HCT116 (cell line): ENCODE measurements at regions not wholly inside any gene's neighbourhood (a gene's known extent, or its start where the extent isn't known, plus 50 kb on each side); places are given as distances from the start of the nearest gene placed in this dataset.
A peak's percentile ranks its signal among the peaks of the same experiment; 100 is the strongest.

Experiments used
- ATAC-seq: fragments of 200-7000 bp; cut with Tn5 transposase; 2 replicates; pipeline ENCODE4 v1.9.1; 2020; ENCODE audit warnings: mild to moderate bottlenecking, moderate library complexity
- BruUV-seq: library from RNA; stranded (reverse); fragments of 400-500 nt; replicated peaks from 2 replicates; lab custom pipeline; 2021; lab: Mats Ljungman, UMichigan
- CTCF ChIA-PET: fragments of 300-600 bp; sonication (Branson Sonifier 250); formaldehyde crosslinking; loops from one replicate; lab custom pipeline; 2021; ENCODE audit warnings: antibody characterized with exemption; lab: Charles Lee
- POLR2A ChIA-PET: fragments of 300-600, 350-600 bp; sonication (Branson Sonifier 250); formaldehyde crosslinking; loops from one replicate; lab custom pipeline; 2021; ENCODE audit warnings: antibody characterized with exemption; lab: Charles Lee
- RAD21 ChIA-PET, 2 experiments: fragments of 300-600 bp; sonication (Branson Sonifier 250); formaldehyde crosslinking; loops; one replicate each; lab custom pipeline; 2023; ENCODE audit warnings: low total read pairs in 2 of 2; ENCODE audit not compliant: uncharacterized antibody in 2 of 2, unreplicated experiment in 2 of 2, low non-redundant PET in 1 of 2; lab: Charles Lee
- DNase-seq: peaks from one replicate; pipeline ENCODE4 v3.0.0-alpha.2; 2010; ENCODE audit warnings: low read depth, low spot score
- H2AFZ ChIP-seq: fragments of 200-600 bp; shearing (Covaris generic), sonication (generic); 2 replicates; pipeline ENCODE4 v1.6.1; 2017; ENCODE audit warnings: low read depth, mixed run types, mixed read lengths, antibody characterized with exemption, low read length; ENCODE audit not compliant: poor library complexity, severe bottlenecking
- H3K27ac ChIP-seq: 2 replicates; pipeline ENCODE4 v1.5.1; 2012; ENCODE audit warnings: low read depth, low read length
- H3K27me3 ChIP-seq: fragments of 200-600 bp; sonication (generic); 2 replicates; pipeline ENCODE4 v1.6.1; 2016; ENCODE audit warnings: mixed run types, low read length, mixed read lengths; ENCODE audit not compliant: insufficient read depth
- H3K36me3 ChIP-seq, 2 experiments: fragments of 200-500 bp in 1 of 2; fragments of 200-600 bp in 1 of 2; sonication (Bioruptor generic) in 1 of 2; sonication (generic) in 1 of 2; 2 replicates each; pipeline versions ENCODE4 v1.5.1 to v1.6.1; 2014 to 2016; ENCODE audit warnings: low read length in 2 of 2, inconsistent platforms in 1 of 2, mixed read lengths in 1 of 2, mixed run types in 1 of 2; ENCODE audit not compliant: insufficient read depth in 2 of 2, control insufficient read depth in 1 of 2
- H3K4me1 ChIP-seq, 2 experiments: fragments of 200-600 bp in 1 of 2; sonication (generic) in 1 of 2; 2 replicates each; pipeline versions ENCODE4 v1.5.1 to v1.6.1; 2012 to 2017; ENCODE audit warnings: low read length in 2 of 2, inconsistent platforms in 1 of 2, mild to moderate bottlenecking in 1 of 2, mixed read lengths in 1 of 2, mixed run types in 1 of 2, moderate library complexity in 1 of 2; ENCODE audit not compliant: insufficient read depth in 2 of 2, control insufficient read depth in 1 of 2
- H3K4me2 ChIP-seq: fragments of 200-600 bp; sonication (generic); 2 replicates; pipeline ENCODE4 v1.6.1; 2017; ENCODE audit warnings: mixed run types, low read length, mixed read lengths
- H3K4me3 ChIP-seq, 2 experiments: fragments of 200-600 bp in 1 of 2; sonication (generic) in 1 of 2; replicated peaks in 1 of 2; 2 replicates each; pipeline ENCODE4 v1.5.1; 2011 to 2016; ENCODE audit warnings: low read length in 2 of 2, control low read depth in 1 of 2, low read depth in 1 of 2, mild to moderate bottlenecking in 1 of 2, mixed read lengths in 1 of 2, mixed run types in 1 of 2
- H3K79me2 ChIP-seq: fragments of 200-600 bp; sonication (generic); 2 replicates; pipeline ENCODE4 v1.6.1; 2017; ENCODE audit warnings: mild to moderate bottlenecking, mixed run types, low read length, moderate library complexity, mixed read lengths; ENCODE audit not compliant: insufficient read depth
- H3K9ac ChIP-seq: fragments of 200-600 bp; sonication (generic); 2 replicates; pipeline ENCODE4 v1.6.1; 2016; ENCODE audit warnings: low read length, mixed read lengths
- H3K9me2 ChIP-seq: fragments of 200-600 bp; sonication (generic), shearing (Covaris generic); 2 replicates; pipeline ENCODE4 v1.6.1; 2017; ENCODE audit warnings: mixed run types, mild to moderate bottlenecking, moderate library complexity; ENCODE audit not compliant: insufficient read depth
- H3K9me3 ChIP-seq, 2 experiments: fragments of 200-500 bp in 1 of 2; fragments of 200-600 bp in 1 of 2; sonication (Bioruptor generic) in 1 of 2; sonication (generic) in 1 of 2; 2 replicates each; pipeline ENCODE4 v1.6.1; 2014 to 2017; ENCODE audit warnings: low read length in 2 of 2, mixed read lengths in 2 of 2, inconsistent platforms in 1 of 2, low read depth in 1 of 2, mild to moderate bottlenecking in 1 of 2, mixed run types in 1 of 2, moderate library complexity in 1 of 2; ENCODE audit not compliant: control insufficient read depth in 1 of 2, insufficient read depth in 1 of 2
- H4K20me1 ChIP-seq: fragments of 200-600 bp; sonication (generic), shearing (Covaris generic); 2 replicates; pipeline ENCODE4 v1.6.1; 2017; ENCODE audit warnings: mixed run types, mild to moderate bottlenecking, moderate library complexity; ENCODE audit not compliant: insufficient read depth
- CEBPB ChIP-seq: IDR thresholded peaks from 2 replicates; pipeline ENCODE4 v1.6.1; 2012; ENCODE audit warnings: low read depth
- CTCF ChIP-seq, 3 experiments: fragments of 200-600 bp in 1 of 3; sonication (generic) in 1 of 3; IDR thresholded peaks in 2 of 3; conservative IDR thresholded peaks in 1 of 3; 2 replicates each; pipeline ENCODE4 v1.5.1; 2012 to 2017; ENCODE audit warnings: low read depth in 2 of 3, low read length in 2 of 3, antibody characterized with exemption in 1 of 3, borderline replicate concordance in 1 of 3, control low read depth in 1 of 3, mild to moderate bottlenecking in 1 of 3, mixed read lengths in 1 of 3, mixed run types in 1 of 3, moderate library complexity in 1 of 3; ENCODE audit not compliant: insufficient read depth in 1 of 3
- RAD21 ChIP-seq: IDR thresholded peaks from 2 replicates; pipeline ENCODE4 v1.6.1; 2012; ENCODE audit warnings: low read depth, mild to moderate bottlenecking
- REST ChIP-seq: IDR thresholded peaks from 2 replicates; pipeline ENCODE4 v1.6.1; 2012; ENCODE audit warnings: low read depth
- SIN3A ChIP-seq: IDR thresholded peaks from 2 replicates; pipeline ENCODE4 v1.6.1; 2012; ENCODE audit warnings: low read depth
- YY1 ChIP-seq: IDR thresholded peaks from 2 replicates; pipeline ENCODE4 v1.6.1; 2011; ENCODE audit warnings: low read length, low read depth, moderate library complexity, mild to moderate bottlenecking; ENCODE audit not compliant: insufficient replicate concordance; ENCODE audit errors: extremely low read depth
- intact Hi-C: fragments of 100-400 bp; cut with micrococcal nuclease; formaldehyde crosslinking; loops from 2 replicates; pipeline ENCODE4 v1.10.0; 2022
- TF ChIP-seq, protein P1 (sequence below): IDR thresholded peaks from 2 replicates; pipeline ENCODE4 v1.6.1; 2012

- ChIA-PET CTCF (interaction anchor here (0.6 to 0.9 kb wide), 3 partner anchors 1553 to 1912 kb away, joined by 3 to 4 read pairs (median 3); partner anchors contain the start of gene PDCD5), RAD21 (no interaction called here), POLR2A (no interaction called here)
- H3K4me2 ChIP-seq = no peak overlapping the region
- intact Hi-C loops = no loop called here
- DNase-seq (no peak), ATAC-seq (peak; percentile 78)
- TF ChIP-seq RAD21 (peak; percentile 56), CTCF (IDR thresholded peaks at IDR 0.05 in 2 of 3, conservative IDR thresholded peaks at IDR 0.05 in 1 of 3; ENCODE audit: borderline replicate concordance in 1 of 3, insufficient read depth in 1 of 3, low read depth in 2 of 3, low read length in 2 of 3) (peak in 2 of 3 experiments; percentile 77 to 80; a peak in 5 of 6 replicates), CEBPB (no peak), SIN3A (no peak), YY1 (no peak), REST (no peak)
- TF ChIP-seq, protein P1, sequence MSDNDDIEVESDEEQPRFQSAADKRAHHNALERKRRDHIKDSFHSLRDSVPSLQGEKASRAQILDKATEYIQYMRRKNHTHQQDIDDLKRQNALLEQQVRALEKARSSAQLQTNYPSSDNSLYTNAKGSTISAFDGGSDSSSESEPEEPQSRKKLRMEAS = no peak
- H2AFZ ChIP-seq = no peak overlapping the region
- no peaks in the 10 kb centered on the region for H3K9me2 ChIP-seq
- no peak overlapping the region for H3K4me3 ChIP-seq
- H3K36me3 ChIP-seq = no peaks in the 10 kb centered on the region
- no peaks in the 10 kb centered on the region for H3K4me1 ChIP-seq
- no peak overlapping the region for H3K27ac ChIP-seq
- no peaks in the 10 kb centered on the region for H3K79me2 ChIP-seq
- no peaks in the 10 kb centered on the region for H3K9me3 ChIP-seq
- H4K20me1 ChIP-seq = no peaks in the 10 kb centered on the region
- BruUV-seq = no TSS peak
- no peak overlapping the region for H3K9ac ChIP-seq
- H3K27me3 ChIP-seq = 0 out of 2 replicates have a peak, but pooled peaks cover 7% of the 10 kb centered on the region
Measured at GRCh38 chr19:30669329-30670010, 297.3 kb downstream of the ZNF536 start.
